GM12872 (cell line): ENCODE measurements at regions not wholly inside any gene's neighbourhood (a gene's known extent, or its start where the extent isn't known, plus 50 kb on each side); places are given as distances from the start of the nearest gene placed in this dataset.
A peak's percentile ranks its signal among the peaks of the same experiment; 100 is the strongest.

Experiments
- TF ChIP-seq, protein P1 (sequence below): IDR thresholded peaks from 3 replicates; pipeline ENCODE4 v1.5.1; 2011; ENCODE audit warnings: low read depth, mild to moderate bottlenecking, low read length, moderate library complexity; ENCODE audit not compliant: insufficient read depth

DNA sequence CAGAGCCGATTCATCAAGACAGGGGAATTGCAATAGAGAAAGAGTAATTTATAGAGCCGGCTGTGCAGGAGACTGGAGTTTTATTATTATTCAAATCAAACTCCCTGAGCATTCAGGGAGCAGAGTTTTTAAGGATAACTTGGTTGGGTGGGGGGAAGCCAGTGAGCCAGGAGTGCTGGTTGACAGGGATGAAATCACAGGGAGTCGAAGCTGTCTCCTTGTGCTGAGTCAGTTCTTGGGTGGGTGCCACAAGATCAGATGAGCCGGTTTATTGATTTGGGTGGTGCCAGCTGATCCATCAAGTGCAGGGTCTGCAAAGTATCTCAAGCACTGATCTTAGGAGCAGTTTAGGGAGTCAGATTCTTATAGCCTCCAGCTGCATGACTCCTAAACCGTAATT lies 95.4 kb upstream of the CCDC80 start:
- TF ChIP-seq, protein P1, sequence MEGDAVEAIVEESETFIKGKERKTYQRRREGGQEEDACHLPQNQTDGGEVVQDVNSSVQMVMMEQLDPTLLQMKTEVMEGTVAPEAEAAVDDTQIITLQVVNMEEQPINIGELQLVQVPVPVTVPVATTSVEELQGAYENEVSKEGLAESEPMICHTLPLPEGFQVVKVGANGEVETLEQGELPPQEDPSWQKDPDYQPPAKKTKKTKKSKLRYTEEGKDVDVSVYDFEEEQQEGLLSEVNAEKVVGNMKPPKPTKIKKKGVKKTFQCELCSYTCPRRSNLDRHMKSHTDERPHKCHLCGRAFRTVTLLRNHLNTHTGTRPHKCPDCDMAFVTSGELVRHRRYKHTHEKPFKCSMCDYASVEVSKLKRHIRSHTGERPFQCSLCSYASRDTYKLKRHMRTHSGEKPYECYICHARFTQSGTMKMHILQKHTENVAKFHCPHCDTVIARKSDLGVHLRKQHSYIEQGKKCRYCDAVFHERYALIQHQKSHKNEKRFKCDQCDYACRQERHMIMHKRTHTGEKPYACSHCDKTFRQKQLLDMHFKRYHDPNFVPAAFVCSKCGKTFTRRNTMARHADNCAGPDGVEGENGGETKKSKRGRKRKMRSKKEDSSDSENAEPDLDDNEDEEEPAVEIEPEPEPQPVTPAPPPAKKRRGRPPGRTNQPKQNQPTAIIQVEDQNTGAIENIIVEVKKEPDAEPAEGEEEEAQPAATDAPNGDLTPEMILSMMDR = no peak

DNA sequence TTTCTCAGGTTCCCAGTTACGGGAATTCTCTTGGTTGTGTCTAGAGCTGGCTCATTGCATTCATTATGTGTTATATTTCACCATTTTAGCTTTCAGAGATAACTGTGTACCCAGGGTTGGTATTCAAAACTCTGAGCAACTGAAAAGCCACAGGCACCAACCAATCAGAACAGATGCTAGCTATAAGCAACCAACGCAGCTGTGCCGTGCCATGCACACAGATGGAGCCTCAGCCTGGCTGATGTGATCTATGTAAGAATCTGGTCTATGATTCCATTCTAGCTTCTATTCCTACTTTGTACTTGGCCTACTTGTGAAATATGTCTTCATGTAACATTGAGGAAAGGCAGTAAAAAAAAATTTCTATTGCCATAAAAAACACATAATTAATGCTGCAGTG lies 95.0 kb upstream of the CCDC80 start:
- TF ChIP-seq, protein P1 = no peak

DNA sequence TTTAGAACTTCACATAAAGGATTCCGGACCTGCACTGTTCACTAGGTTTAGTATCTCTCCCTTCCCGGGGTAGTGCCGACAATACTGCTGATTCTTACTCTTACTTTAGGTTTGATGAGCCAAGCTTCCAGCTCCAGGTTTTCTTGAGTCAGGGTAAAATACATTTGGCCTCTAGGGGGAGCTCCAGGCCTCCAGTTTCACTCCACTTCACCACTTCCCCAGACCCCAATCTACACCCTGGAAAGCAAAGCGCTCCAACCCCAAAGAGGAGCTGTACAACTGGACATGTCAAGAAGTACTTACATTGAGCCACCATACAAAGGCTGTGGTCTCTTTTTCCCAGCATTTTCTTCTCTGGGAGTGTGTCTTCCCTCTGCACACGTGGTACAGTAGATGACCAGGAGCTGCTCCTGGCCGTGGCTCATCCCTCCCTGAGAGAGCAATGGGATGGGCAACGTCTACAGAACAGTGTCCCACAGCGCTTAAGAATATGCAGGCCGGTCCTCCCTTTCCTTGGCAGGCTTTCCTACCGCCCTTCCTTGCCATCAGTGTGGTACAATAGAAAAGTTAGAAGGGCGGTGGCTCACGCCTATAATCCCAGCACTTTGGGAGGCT lies 93.9 kb upstream of the CCDC80 start:
- TF ChIP-seq, protein P1 = peak; percentile 78

DNA sequence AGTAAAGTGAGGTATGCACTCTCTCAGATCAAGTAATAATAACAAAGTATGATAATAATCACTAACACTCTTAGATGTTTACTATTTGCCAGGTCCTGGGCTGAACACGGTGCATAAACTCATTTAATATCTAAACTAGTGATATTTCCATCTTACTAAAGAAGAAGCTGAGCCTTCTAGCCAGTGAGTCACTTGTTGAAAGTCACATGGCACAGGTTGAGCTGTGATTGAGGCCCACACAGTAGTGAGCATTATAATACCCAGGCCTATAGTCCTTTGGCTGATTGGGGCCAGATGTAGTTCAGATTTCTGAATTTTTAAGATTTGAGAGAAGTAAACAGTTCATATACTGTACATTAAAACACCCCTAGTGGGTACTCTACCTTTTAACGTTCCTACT lies 93.2 kb upstream of the CCDC80 start:
- TF ChIP-seq, protein P1 = no peak

DNA sequence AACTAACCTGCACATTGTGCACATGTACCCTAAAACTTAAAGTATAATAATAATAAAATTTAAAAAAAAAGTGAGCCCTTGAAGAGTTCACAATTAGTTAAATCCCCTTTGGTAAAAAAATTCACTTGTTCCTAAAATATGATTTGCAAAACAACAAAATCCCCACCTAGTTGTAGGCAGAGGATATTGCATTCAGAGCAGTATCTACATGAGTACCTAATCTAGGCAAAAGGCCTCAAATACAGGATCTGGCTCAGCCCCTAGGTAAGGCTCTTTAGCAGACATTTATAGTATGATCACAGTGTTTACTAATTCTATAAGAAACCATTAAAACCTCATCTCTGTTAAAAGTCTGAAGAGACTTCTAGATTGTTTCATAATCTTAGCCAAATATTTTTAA lies 89.3 kb upstream of the CCDC80 start:
- TF ChIP-seq, protein P1 = no peak

DNA sequence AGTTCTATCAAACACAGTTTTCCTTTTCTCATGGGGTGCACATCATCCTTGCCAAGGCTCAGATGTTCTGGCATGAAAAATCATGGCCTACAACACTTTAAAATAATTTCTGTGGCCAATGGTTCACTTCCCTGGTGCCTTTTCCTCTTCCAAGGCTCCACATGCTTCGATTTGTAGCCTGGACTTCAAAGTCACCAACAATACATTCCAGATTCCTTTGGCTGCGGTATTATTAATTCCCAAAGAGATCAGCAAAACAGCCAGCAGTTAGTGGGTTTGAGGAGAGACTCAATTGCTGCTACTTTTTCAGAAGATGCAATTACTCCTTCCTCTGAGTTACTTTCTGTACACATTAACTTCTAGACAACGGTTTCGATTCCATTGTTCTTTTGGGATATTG lies 80.3 kb upstream of the CCDC80 start:
- TF ChIP-seq, protein P1 = no peak

DNA sequence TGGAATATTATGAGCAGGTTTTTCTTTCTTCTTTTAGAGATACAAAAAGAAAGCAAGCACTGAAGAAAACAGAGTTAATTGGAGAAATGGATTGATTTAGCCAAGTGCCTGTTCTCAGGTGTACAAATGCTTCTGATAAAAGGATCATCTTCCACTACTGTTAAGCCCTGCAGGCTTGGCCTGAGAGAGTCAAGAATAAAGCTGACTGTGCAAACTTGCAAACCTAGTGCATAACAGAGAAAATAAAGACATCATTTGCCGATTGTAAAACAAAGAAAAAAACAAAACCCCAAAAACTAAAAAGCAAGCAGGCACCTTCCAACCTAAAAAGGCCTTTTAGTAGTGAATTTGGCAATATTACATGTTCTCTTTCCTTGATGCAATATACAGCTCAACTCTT lies 78.0 kb upstream of the CCDC80 start:
- TF ChIP-seq, protein P1 = no peak
